H9 (cell line): ENCODE measurements at regions not wholly inside any gene's neighbourhood (a gene's known extent, or its start where the extent isn't known, plus 50 kb on each side); places are given as distances from the start of the nearest gene placed in this dataset.

Experiments used
- DNase-seq: peaks from one replicate; pipeline ENCODE4 v3.0.0-alpha.2; 2017
- H2AFZ ChIP-seq: one replicate; pipeline ENCODE4 v1.6.1; 2013; ENCODE audit warnings: mild to moderate bottlenecking, low read length, control low read depth, moderate library complexity
- H2AK5ac ChIP-seq: 2 replicates; pipeline ENCODE4 v1.6.1; 2013; ENCODE audit warnings: low read length, control low read depth, mixed read lengths; ENCODE audit not compliant: insufficient read length
- H2BK120ac ChIP-seq: one replicate; pipeline ENCODE4 v1.6.1; 2013; ENCODE audit warnings: low read depth, mild to moderate bottlenecking, low read length, control low read depth, inconsistent platforms; ENCODE audit not compliant: poor library complexity, severe bottlenecking
- H2BK12ac ChIP-seq: 2 replicates; pipeline ENCODE4 v1.6.1; 2013; ENCODE audit warnings: low read length, control low read depth, mixed read lengths, low read depth; ENCODE audit not compliant: insufficient read length
- H2BK15ac ChIP-seq: 2 replicates; pipeline ENCODE4 v1.6.1; 2013; ENCODE audit warnings: low read depth, low read length, control low read depth
- H2BK20ac ChIP-seq: one replicate; pipeline ENCODE4 v1.6.1; 2013; ENCODE audit warnings: low read depth, mild to moderate bottlenecking, low read length, control low read depth, inconsistent platforms; ENCODE audit not compliant: poor library complexity, severe bottlenecking
- H2BK5ac ChIP-seq: 2 replicates; pipeline ENCODE4 v1.6.1; 2013; ENCODE audit warnings: low read length, control low read depth, mixed read lengths; ENCODE audit not compliant: insufficient read length
- H3K14ac ChIP-seq: 2 replicates; pipeline ENCODE4 v1.6.1; 2013; ENCODE audit warnings: low read length, control low read depth; ENCODE audit not compliant: insufficient read depth
- H3K18ac ChIP-seq: 2 replicates; pipeline ENCODE4 v1.6.1; 2013; ENCODE audit warnings: low read depth, mild to moderate bottlenecking, mixed read lengths, low read length, control low read depth; ENCODE audit not compliant: insufficient read length
- H3K23ac ChIP-seq: 2 replicates; pipeline ENCODE4 v1.6.1; 2013; ENCODE audit warnings: low read length, control low read depth, mixed read lengths, low read depth; ENCODE audit not compliant: insufficient read length
- H3K23me2 ChIP-seq: 2 replicates; pipeline ENCODE4 v1.6.1; 2013; ENCODE audit warnings: low read depth, mild to moderate bottlenecking, mixed read lengths, low read length, control low read depth; ENCODE audit not compliant: insufficient read length, poor library complexity, severe bottlenecking
- H3K27ac ChIP-seq: 2 replicates; pipeline ENCODE4 v1.5.1; 2013; ENCODE audit warnings: low read length, control low read depth, mixed read lengths, low read depth; ENCODE audit not compliant: insufficient read length
- H3K27me3 ChIP-seq: 2 replicates; pipeline ENCODE4 v1.6.1; 2013; ENCODE audit warnings: low read length, control low read depth, inconsistent platforms; ENCODE audit not compliant: insufficient read depth
- H3K4ac ChIP-seq: 2 replicates; pipeline ENCODE4 v1.6.1; 2013; ENCODE audit warnings: low read depth, mild to moderate bottlenecking, control low read depth, inconsistent platforms, low read length, moderate library complexity
- H3K4me1 ChIP-seq: 2 replicates; pipeline ENCODE4 v1.6.1; 2013; ENCODE audit warnings: low read length, control low read depth, inconsistent platforms; ENCODE audit not compliant: insufficient read depth
- H3K4me2 ChIP-seq: 2 replicates; pipeline ENCODE4 v1.6.1; 2013; ENCODE audit warnings: low read length, control low read depth, mixed read lengths; ENCODE audit not compliant: insufficient read length, insufficient read depth
- H3K56ac ChIP-seq: 2 replicates; pipeline ENCODE4 v1.6.1; 2013; ENCODE audit warnings: low read depth, mild to moderate bottlenecking, mixed read lengths, low read length, control low read depth; ENCODE audit not compliant: insufficient read length
- H3K79me1 ChIP-seq: 2 replicates; pipeline ENCODE4 v1.6.1; 2013; ENCODE audit warnings: low read depth, mild to moderate bottlenecking, moderate library complexity, low read length, control low read depth, inconsistent platforms; ENCODE audit not compliant: insufficient read depth, poor library complexity, severe bottlenecking
- H3K79me2 ChIP-seq: 2 replicates; pipeline ENCODE4 v1.6.1; 2013; ENCODE audit warnings: low read length, control low read depth, inconsistent platforms; ENCODE audit not compliant: insufficient read depth
- H3K9ac ChIP-seq: 2 replicates; pipeline ENCODE4 v1.6.1; 2013; ENCODE audit warnings: low read length, control low read depth, mixed read lengths; ENCODE audit not compliant: insufficient read length; ENCODE audit errors: extremely low read depth
- H3K9me3 ChIP-seq: one replicate; pipeline ENCODE4 v1.6.1; 2013; ENCODE audit warnings: low read depth, low read length, inconsistent platforms; ENCODE audit not compliant: control insufficient read depth
- H3T11ph ChIP-seq: one replicate; pipeline ENCODE4 v1.6.1; 2013; ENCODE audit warnings: mild to moderate bottlenecking, low read length, control low read depth, inconsistent platforms
- H4K20me1 ChIP-seq: one replicate; pipeline ENCODE4 v1.6.1; 2013; ENCODE audit not compliant: control insufficient read depth, insufficient read length, insufficient read depth
- H4K5ac ChIP-seq: 2 replicates; pipeline ENCODE4 v1.6.1; 2013; ENCODE audit warnings: low read depth, mild to moderate bottlenecking, mixed read lengths, low read length, control low read depth; ENCODE audit not compliant: insufficient read length
- H4K8ac ChIP-seq: replicated peaks from 2 replicates; pipeline ENCODE4 v1.6.1; 2013; ENCODE audit warnings: low read length, control low read depth, mixed read lengths, low read depth; ENCODE audit not compliant: insufficient read length
- H4K91ac ChIP-seq: 2 replicates; pipeline ENCODE4 v1.6.1; 2013; ENCODE audit warnings: low read depth, mild to moderate bottlenecking, moderate library complexity, mixed read lengths, low read length, control low read depth; ENCODE audit not compliant: insufficient read length
- H3K27ac Mint-ChIP-seq, 3 experiments: 2 replicates in 2 of 3; 3 replicates in 1 of 3; pipeline ENCODE4 v1.8.0; 2020 to 2021; ENCODE audit warnings: mixed read lengths in 3 of 3, mild to moderate bottlenecking in 1 of 3, moderate library complexity in 1 of 3
- H3K27me3 Mint-ChIP-seq: 2 replicates; pipeline ENCODE4 v1.8.0; 2021; ENCODE audit warnings: low read depth, mild to moderate bottlenecking, moderate library complexity, mixed read lengths
- H3K36me3 Mint-ChIP-seq, 3 experiments: 2 replicates in 2 of 3; 3 replicates in 1 of 3; pipeline ENCODE4 v1.8.0; 2020 to 2021; ENCODE audit warnings: low read depth in 3 of 3, mixed read lengths in 3 of 3; ENCODE audit not compliant: insufficient read depth in 1 of 3
- H3K4me1 Mint-ChIP-seq, 2 experiments: 2 replicates each; pipeline ENCODE4 v1.8.0; 2020; ENCODE audit warnings: mixed read lengths in 2 of 2
- H3K4me3 Mint-ChIP-seq, 2 experiments: 2 replicates in 1 of 2; 3 replicates in 1 of 2; pipeline ENCODE4 v1.8.0; 2020 to 2021; ENCODE audit warnings: mild to moderate bottlenecking in 2 of 2, mixed read lengths in 2 of 2, moderate library complexity in 1 of 2
- H3K9me3 Mint-ChIP-seq, 2 experiments: 2 replicates in 1 of 2; 3 replicates in 1 of 2; pipeline ENCODE4 v1.8.0; 2020; ENCODE audit warnings: mild to moderate bottlenecking in 2 of 2, mixed read lengths in 2 of 2, moderate library complexity in 1 of 2
- WGBS: extraction: QIAGEN DNeasy Blood & Tissue Kit; methylation state at CpG from one replicate; pipeline ENCODE4 v1.1.7; 2013; ENCODE audit warnings: missing lambda C conversion rate, low lambda C conversion rate, mixed read lengths; ENCODE audit not compliant: insufficient read length; ENCODE audit errors: extremely low coverage; 5-methylcytosine and 5-hydroxymethylcytosine counted together
- TF ChIP-seq, protein P1 (sequence below): fragments of 200-600 bp; sonication (generic); conservative IDR thresholded peaks from 3 replicates; pipeline ENCODE4 v1.8.0; 2021; ENCODE audit warnings: antibody characterized with exemption, mild to moderate bottlenecking

DNA sequence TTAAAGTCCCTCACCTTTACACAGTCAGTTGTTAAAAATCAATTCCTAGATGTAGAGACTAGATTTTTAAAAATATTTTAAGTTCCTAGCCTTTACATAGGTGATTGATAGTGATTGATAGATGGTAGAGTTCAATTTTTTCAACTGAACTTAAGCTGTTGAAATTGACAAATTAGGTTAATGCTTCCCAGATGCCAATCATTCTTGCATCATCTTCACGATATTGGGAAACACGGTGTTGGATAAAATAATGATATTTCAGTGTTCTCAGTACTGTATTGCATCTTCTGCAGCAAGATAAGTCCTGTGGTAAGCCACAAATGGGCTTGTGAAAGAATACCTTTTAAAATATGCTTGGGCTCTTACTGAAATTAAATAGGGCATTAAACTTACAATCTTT, 667.6 kb downstream of the STK39 start:
- no peak overlapping the region for H2AFZ ChIP-seq
- H3K23ac ChIP-seq = no peak overlapping the region
- no peak overlapping the region for H3K4me3 Mint-ChIP-seq
- no peaks in the 10 kb centered on the region for H3K27me3 ChIP-seq
- no peak overlapping the region for H2BK15ac ChIP-seq
- no peaks in the 10 kb centered on the region for H3K27me3 Mint-ChIP-seq
- H3K4ac ChIP-seq = no peak overlapping the region
- no peaks in the 10 kb centered on the region for H3K79me1 ChIP-seq
- H4K8ac ChIP-seq = no peak overlapping the region
- WGBS = no CpG with 5 or more reads among the region's 2 CpGs
- H3T11ph ChIP-seq = no peak overlapping the region
- no peak overlapping the region for H4K91ac ChIP-seq
- H3K4me1 Mint-ChIP-seq = peaks cover 13 to 19% of the 10 kb centered on the region in 2 experiments
- H2BK12ac ChIP-seq = no peak overlapping the region
- TF ChIP-seq, protein P1, sequence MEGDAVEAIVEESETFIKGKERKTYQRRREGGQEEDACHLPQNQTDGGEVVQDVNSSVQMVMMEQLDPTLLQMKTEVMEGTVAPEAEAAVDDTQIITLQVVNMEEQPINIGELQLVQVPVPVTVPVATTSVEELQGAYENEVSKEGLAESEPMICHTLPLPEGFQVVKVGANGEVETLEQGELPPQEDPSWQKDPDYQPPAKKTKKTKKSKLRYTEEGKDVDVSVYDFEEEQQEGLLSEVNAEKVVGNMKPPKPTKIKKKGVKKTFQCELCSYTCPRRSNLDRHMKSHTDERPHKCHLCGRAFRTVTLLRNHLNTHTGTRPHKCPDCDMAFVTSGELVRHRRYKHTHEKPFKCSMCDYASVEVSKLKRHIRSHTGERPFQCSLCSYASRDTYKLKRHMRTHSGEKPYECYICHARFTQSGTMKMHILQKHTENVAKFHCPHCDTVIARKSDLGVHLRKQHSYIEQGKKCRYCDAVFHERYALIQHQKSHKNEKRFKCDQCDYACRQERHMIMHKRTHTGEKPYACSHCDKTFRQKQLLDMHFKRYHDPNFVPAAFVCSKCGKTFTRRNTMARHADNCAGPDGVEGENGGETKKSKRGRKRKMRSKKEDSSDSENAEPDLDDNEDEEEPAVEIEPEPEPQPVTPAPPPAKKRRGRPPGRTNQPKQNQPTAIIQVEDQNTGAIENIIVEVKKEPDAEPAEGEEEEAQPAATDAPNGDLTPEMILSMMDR = no peak
- no peaks in the 10 kb centered on the region for H4K20me1 ChIP-seq
- no peak overlapping the region for H3K56ac ChIP-seq
- no peaks in the 10 kb centered on the region for H3K23me2 ChIP-seq
- no peaks in the 10 kb centered on the region; a peak in 1 of 7 replicates for H3K36me3 Mint-ChIP-seq
- H3K9me3 ChIP-seq = no peaks in the 10 kb centered on the region
- no peak overlapping the region for H3K27ac ChIP-seq
- H3K14ac ChIP-seq = no peak overlapping the region
- DNase-seq = no peak
- H2BK120ac ChIP-seq = no peak overlapping the region
- no peak overlapping the region for H3K4me2 ChIP-seq
- H3K18ac ChIP-seq = no peak overlapping the region
- H3K9ac ChIP-seq = no peak overlapping the region
- no peak overlapping the region for H4K5ac ChIP-seq
- H3K79me2 ChIP-seq = no peaks in the 10 kb centered on the region
- no peaks in the 10 kb centered on the region for H3K9me3 Mint-ChIP-seq
- no peak overlapping the region for H2AK5ac ChIP-seq
- H3K27ac Mint-ChIP-seq = no peak overlapping the region
- H3K4me1 ChIP-seq = no peaks in the 10 kb centered on the region
- no peak overlapping the region for H2BK5ac ChIP-seq
- H2BK20ac ChIP-seq = no peak overlapping the region
